ENCODE measurements at regions not wholly inside any gene's neighbourhood (a gene's known extent, or its start where the extent isn't known, plus 50 kb on each side); places are given as distances from the start of the nearest gene placed in this dataset.

DNA sequence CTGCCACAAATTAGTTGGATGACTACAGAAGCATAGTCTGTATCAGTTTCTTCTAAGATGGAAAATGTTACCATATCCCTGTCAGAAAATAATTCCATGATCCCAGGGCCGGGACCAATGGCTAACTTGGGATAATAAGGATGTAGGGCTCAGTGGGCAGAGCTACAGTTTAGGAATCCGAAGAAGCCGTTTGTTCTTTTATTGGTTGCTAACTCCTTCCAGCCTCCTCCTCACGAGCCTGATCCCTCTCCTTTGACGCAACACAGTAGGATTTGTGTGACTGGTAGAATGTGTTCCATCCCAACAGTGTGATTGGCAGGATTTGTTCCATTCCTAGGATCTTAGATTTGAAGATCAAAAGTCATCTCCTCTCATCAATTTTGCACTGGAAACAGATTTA is 496.9 kb downstream of the AGTPBP1 start:
- Mint-ChIP-seq H3K4me1 (no peaks in the 10 kb centered on the region), H3K4me3 (no peak overlapping the region), H3K27me3 (no peaks in the 10 kb centered on the region), H3K27ac (no peak overlapping the region), H3K9me3 (ENCODE audit: insufficient read depth) (no peaks in the 10 kb centered on the region)
- Histone ChIP-seq H4K20me1 (ENCODE audit: control insufficient read depth, insufficient read depth, low read length, poor library complexity, severe bottlenecking) (no peaks in the 10 kb centered on the region), H3K36me3 (replicated peaks in 1 of 2; ENCODE audit: control extremely low read depth in 1 of 2, control insufficient read depth in 1 of 2, extremely low read depth in 1 of 2, insufficient read depth in 2 of 2, low read length in 1 of 2) (no peaks in the 10 kb centered on the region), H3K4me3 (ENCODE audit: control extremely low read depth in 1 of 5, extremely low read depth in 1 of 5, insufficient read depth in 1 of 5, low read depth in 2 of 5, low read length in 4 of 5) (no peak overlapping the region), H2AFZ (ENCODE audit: insufficient read depth, low read depth, low read length, poor library complexity, severe bottlenecking) (no peak overlapping the region), H3K27ac (ENCODE audit: low read length in 2 of 2) (no peak overlapping the region), H3K4me2 (replicated peaks; ENCODE audit: low read depth, low read length, poor library complexity, severe bottlenecking) (no peak overlapping the region), H3K9me3 (ENCODE audit: control extremely low read depth in 1 of 3, control insufficient read depth in 2 of 3, insufficient read depth in 1 of 3, low read length in 2 of 3) (no peaks in the 10 kb centered on the region), H3K4me1 (ENCODE audit: control insufficient read depth in 2 of 2, insufficient read depth in 2 of 2, low read length in 2 of 2) (no peaks in the 10 kb centered on the region), H3K9ac (ENCODE audit: low read length) (no peak overlapping the region), H3K27me3 (replicated peaks in 1 of 4; ENCODE audit: control extremely low read depth in 1 of 4, control insufficient read depth in 3 of 4, insufficient read depth in 4 of 4, low read length in 3 of 4) (no peaks in the 10 kb centered on the region), H3K79me2 (ENCODE audit: control insufficient read depth, insufficient read depth, low read length) (no peaks in the 10 kb centered on the region)
- CTCF ChIA-PET: no interaction called here
- no peak for TF ChIP-seq CTCF (IDR thresholded peaks at IDR 0.05)
- TF ChIP-seq EZH2 (IDR thresholded peaks at IDR 0.05; ENCODE audit: borderline replicate concordance, insufficient read depth, low read depth, low read length, poor library complexity, severe bottlenecking): no peak
- WGBS (ENCODE audit: insufficient coverage): no CpG with 5 or more reads among the region's 5 CpGs
- no peak for DNase-seq
- intact Hi-C loops (cut with micrococcal nuclease): no loop called here
- POLR2A ChIA-PET: no interaction called here
- ATAC-seq (ENCODE audit: low read depth): no peak

DNA sequence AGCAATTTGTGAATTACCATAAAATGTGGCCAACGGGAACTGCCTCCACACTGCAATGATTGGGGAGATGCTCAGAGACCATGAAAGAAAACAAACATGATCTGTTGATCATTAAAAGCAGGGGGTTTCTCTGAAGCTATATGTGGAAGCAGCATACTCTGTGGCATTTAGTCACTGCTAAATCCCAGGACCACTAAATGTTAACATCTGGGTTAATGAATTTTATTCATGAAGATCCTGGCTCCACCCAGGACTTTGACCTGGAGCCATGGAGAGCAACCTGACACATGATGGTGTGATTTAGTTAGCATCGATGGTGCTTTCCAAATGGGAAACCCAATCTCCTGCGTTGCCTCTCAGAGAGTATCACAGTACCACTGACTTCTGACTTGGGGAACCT is 497.8 kb downstream of the AGTPBP1 start:
- Histone ChIP-seq H3K79me2 (ENCODE audit: control insufficient read depth, insufficient read depth, low read length) (no peaks in the 10 kb centered on the region), H3K4me2 (replicated peaks; ENCODE audit: low read depth, low read length, poor library complexity, severe bottlenecking) (no peak overlapping the region), H3K36me3 (replicated peaks in 1 of 2; ENCODE audit: control extremely low read depth in 1 of 2, control insufficient read depth in 1 of 2, extremely low read depth in 1 of 2, insufficient read depth in 2 of 2, low read length in 1 of 2) (no peaks in the 10 kb centered on the region), H2AFZ (ENCODE audit: insufficient read depth, low read depth, low read length, poor library complexity, severe bottlenecking) (no peak overlapping the region), H4K20me1 (ENCODE audit: control insufficient read depth, insufficient read depth, low read length, poor library complexity, severe bottlenecking) (no peaks in the 10 kb centered on the region), H3K9me3 (ENCODE audit: control extremely low read depth in 1 of 3, control insufficient read depth in 2 of 3, insufficient read depth in 1 of 3, low read length in 2 of 3) (no peaks in the 10 kb centered on the region), H3K4me3 (ENCODE audit: control extremely low read depth in 1 of 5, extremely low read depth in 1 of 5, insufficient read depth in 1 of 5, low read depth in 2 of 5, low read length in 4 of 5) (no peak overlapping the region), H3K27me3 (replicated peaks in 1 of 4; ENCODE audit: control extremely low read depth in 1 of 4, control insufficient read depth in 3 of 4, insufficient read depth in 4 of 4, low read length in 3 of 4) (no peaks in the 10 kb centered on the region), H3K27ac (ENCODE audit: low read length in 2 of 2) (no peak overlapping the region), H3K9ac (ENCODE audit: low read length) (no peak overlapping the region), H3K4me1 (ENCODE audit: control insufficient read depth in 2 of 2, insufficient read depth in 2 of 2, low read length in 2 of 2) (no peaks in the 10 kb centered on the region)
- 96% methylated on average over 3 of the region's 3 CpGs for WGBS (ENCODE audit: insufficient coverage)
- intact Hi-C loops (cut with micrococcal nuclease): no loop called here
- Mint-ChIP-seq H3K4me3 (no peak overlapping the region), H3K27ac (no peak overlapping the region), H3K4me1 (no peaks in the 10 kb centered on the region), H3K27me3 (no peaks in the 10 kb centered on the region), H3K9me3 (ENCODE audit: insufficient read depth) (no peaks in the 10 kb centered on the region)
- POLR2A ChIA-PET: no interaction called here
- no peak for DNase-seq
- TF ChIP-seq CTCF (IDR thresholded peaks at IDR 0.05): no peak
- no peak for TF ChIP-seq EZH2 (IDR thresholded peaks at IDR 0.05; ENCODE audit: borderline replicate concordance, insufficient read depth, low read depth, low read length, poor library complexity, severe bottlenecking)
- ATAC-seq (ENCODE audit: low read depth): no peak
- CTCF ChIA-PET: no interaction called here

Measured in B cell (primary cell).